A172 (cell line): ENCODE measurements at regions not wholly inside any gene's neighbourhood (a gene's known extent, or its start where the extent isn't known, plus 50 kb on each side); places are given as distances from the start of the nearest gene placed in this dataset.

Source experiments
- DNase-seq: peaks from one replicate; pipeline ENCODE4 v3.0.0-alpha.2; 2015; ENCODE audit warnings: low spot score

GRCh38 chr10:114770009-114770408 is 51.6 kb upstream of the FHIP2A start:
- no peak for DNase-seq

- no peak for DNase-seq
Observed at GRCh38 chr10:114771157-114771556, 50.4 kb upstream of the FHIP2A start.

GRCh38 chr10:114771749-114772148 is 49.8 kb upstream of the FHIP2A start:
- DNase-seq: no peak
